Limb (tissue), 2 donors: ENCODE measurements at regions not wholly inside any gene's neighbourhood (a gene's known extent, or its start where the extent isn't known, plus 50 kb on each side); places are given as distances from the start of the nearest gene placed in this dataset.

ENCODE experiments used
- DNase-seq, 2 donors: peaks; one replicate each; pipeline ENCODE4 v3.0.0-alpha.2; 2016; ENCODE audit errors: extremely low spot score in 2 of 2

GRCh38 chr11:15616130-15617105, 501.7 kb downstream of the INSC start:
- no peak for DNase-seq

GRCh38 chr11:15617126-15617525, 502.4 kb downstream of the INSC start:
- no peak for DNase-seq

DNA sequence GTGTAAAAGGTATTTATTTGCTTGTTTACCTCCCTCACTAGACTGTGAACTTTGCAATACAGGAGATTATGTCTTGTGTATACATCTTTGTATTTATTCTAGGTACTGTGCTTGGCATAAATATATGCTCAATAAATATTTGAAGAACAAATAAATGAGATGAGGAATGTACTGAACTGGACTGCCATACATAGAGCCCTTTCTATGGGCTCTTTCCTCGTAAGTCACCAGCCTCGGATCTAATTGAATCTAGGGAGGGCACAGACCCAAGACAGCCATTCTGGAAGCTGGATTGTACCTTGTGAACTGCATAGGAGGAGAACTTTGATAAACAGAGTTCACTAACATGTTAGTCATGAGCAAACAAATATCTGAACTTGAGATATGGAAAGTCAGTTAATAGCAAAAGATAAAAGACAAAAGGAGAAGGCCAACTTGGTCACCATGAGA, 503.9 kb downstream of the INSC start:
- no peak for DNase-seq

DNA sequence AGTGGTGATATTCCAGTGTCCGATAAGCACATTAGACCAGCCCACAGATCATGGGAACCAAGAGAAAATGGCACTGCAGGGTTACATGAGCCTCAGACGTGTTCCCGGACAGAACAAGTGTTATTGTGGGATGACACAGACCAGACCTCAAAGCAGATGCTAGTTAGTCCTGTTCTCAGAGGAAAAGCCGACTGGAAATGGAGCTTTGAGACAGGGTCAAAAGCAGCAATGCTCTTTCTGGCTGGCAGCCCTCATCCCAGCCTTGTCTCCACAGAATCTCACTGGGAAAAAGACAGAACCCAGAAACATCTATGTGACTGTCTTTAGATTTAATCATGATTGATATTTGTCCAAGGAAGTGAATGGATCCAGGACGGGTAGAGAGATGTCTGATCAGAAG, 506.8 kb downstream of the INSC start:
- no peak for DNase-seq

- no peak for DNase-seq
Measured at GRCh38 chr11:15622231-15622890, 507.6 kb downstream of the INSC start.

DNA sequence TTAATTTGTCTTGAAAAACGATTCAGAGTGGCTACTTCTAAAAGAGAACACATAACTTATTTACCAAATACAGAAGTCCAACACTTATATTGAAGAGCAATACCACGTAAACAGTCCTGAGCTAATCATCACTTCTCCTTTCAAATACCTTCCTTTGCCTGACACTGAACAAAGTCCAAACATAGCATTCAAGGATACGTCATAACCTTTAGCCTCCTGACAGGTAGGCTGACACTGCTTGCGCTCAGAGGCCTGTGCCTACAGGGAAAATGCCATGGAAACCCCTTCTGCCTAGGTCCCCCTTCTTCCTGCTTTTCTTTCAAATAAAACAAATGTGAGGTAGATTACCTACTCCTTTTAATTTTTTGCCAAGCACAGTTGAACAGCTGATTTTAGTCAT, 510.0 kb downstream of the INSC start:
- no peak for DNase-seq

DNA sequence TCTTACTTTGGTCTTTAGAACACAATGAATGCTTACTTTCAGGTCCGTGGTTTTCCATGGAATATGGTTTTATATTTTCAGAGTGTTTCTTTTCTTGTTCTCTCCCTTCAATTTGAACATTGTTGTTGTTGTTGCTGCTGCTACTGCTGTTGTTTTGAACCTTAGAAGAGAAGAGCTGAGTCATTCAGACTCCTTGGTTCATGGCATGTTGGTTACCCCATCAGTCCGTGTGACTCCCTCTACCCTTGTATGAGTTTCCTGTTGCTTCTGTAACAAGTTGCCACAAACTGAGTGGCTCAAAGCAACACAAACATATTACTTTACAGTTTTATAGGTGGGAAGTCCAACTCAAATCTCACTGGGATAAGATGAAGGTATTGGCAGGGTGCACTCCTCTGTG, 511.0 kb downstream of the INSC start:
- DNase-seq: no peak

DNA sequence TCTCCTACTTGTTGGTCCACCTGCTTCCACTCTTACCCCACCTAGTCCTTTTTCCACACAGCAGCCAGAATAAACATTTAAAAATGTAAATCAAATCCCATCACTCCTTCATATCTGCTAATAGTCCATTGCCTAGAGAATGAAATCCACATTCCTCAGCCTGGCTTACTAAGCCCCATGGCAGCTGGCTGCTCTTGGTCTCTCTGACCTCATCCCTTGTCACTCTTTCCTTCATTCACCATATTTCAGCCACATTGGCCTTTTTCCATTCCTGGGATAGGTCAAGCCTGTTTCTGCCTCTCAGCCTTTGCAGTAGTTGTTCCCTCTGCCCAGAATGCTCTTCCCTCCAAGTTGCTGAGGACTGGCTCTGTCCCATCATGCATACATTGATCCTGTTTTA, 512.8 kb downstream of the INSC start:
- no peak for DNase-seq

- DNase-seq: no peak
Measured at GRCh38 chr11:15629690-15630321, 515.1 kb downstream of the INSC start.

GRCh38 chr11:15630896-15631295, 516.2 kb downstream of the INSC start:
- DNase-seq: no peak

DNA sequence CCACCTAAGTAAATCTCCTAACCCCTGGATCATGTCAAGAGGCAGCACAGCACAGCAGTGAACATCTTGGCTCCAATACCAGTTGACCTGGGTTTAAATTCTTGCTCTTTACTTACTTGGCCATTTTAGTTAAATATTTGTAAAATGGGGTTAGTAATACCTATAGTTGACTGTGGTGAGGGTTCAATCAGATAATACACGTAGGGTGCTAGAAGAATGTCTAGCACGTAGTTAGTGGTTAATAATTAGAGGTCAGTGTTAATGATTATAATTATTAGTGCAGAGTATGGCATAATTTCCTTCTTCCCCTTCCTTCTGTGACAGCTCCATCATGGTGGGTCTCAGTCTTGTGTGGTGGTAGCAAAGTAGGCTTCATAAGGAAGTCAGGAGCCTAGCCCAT, 520.8 kb downstream of the INSC start:
- DNase-seq: no peak

DNA sequence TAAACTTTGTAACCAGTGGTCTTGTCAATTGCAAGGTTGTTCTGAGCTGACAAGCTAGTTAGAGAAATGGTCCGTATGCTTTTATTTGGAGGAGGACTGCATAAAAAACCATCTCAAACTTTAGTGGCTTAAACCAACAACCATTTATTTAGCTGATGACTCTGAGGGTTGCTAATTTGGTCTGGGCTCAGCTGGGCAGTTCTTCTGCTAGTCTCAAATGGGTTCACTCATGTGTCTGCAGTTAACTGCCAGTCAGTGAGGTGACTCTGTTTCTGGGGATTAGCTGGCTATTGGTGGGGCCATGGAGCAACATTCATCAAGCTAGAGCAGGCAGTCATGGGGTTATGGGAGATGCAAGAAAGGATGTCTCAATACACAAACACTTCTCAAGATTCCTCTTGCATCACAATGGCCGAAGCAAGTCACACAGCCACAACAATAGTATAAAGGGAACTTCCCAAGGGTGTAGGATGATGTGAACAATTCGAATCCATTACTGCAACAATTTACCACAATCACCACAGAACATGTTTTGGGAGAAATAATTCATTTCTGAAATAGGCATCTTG, 521.9 kb downstream of the INSC start:
- no peak for DNase-seq

GRCh38 chr11:15638386-15638787, 523.7 kb downstream of the INSC start:
- DNase-seq: no peak

DNA sequence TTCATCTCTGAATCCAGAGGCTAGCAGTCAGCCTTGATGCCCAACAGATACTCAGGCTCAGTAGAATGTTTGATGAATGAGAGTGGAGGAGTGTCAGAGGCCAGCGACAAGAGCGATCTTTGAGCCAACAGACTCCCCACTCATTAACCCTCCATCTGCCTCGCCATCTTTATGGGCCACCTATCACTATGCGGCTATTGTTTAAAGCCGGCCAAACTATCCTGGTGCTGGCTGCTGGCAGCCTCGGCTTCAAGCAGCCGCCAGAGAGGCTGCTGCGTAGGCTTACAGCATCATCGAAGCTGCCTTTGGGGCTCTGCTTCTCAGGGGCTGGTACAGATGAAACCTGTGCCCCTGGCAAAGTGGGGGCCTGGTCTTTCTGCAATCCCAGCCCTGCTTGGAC, 525.6 kb downstream of the INSC start:
- DNase-seq: no peak

GRCh38 chr11:15641271-15642045, 526.7 kb downstream of the INSC start:
- no peak for DNase-seq

- DNase-seq: no peak
Measured at GRCh38 chr11:15645201-15645600, 530.5 kb downstream of the INSC start.

GRCh38 chr11:15649371-15650104, 534.8 kb downstream of the INSC start:
- DNase-seq: no peak

- peak; percentile 94 to 98 for DNase-seq
Measured at GRCh38 chr11:15650105-15650938, 535.6 kb downstream of the INSC start.

GRCh38 chr11:15651033-15651432, 536.3 kb downstream of the INSC start:
- DNase-seq: peak in 1 of 2 donors; percentile 40
